OCI-LY3 (cell line): ENCODE measurements at regions not wholly inside any gene's neighbourhood (a gene's known extent, or its start where the extent isn't known, plus 50 kb on each side); places are given as distances from the start of the nearest gene placed in this dataset.

Experiments used
- EZH2phosphoT487 ChIP-seq: fragments of 200-600 bp; shearing (Covaris generic); IDR thresholded peaks from 2 replicates; pipeline ENCODE4 v1.6.1; 2018; ENCODE audit warnings: antibody characterized with exemption, mixed run types, low read depth
- TF ChIP-seq, protein P1 (sequence below): fragments of 200-600, 300-600 bp; sonication (generic); IDR thresholded peaks from 2 replicates; pipeline ENCODE4 v1.5.1; 2014; ENCODE audit warnings: antibody characterized with exemption, low read length, low read depth

DNA sequence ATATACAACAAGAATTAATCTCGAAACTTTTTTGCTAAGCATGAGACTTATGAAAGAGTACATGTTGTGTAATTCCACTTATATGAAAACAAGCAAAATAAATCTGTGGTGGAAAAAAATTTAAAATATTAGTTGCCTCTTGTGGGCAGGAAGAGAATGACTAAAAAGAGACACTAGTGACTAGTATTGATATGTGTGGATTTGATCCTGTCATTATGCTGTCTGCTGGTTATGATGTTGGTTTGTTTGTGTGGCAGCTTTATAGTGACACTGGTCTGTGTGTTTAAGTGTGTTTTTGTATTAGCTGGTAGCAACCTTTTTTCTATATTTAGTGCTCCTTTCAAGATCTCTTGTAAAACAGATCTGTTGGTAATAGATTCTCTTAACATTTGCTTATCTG is 267.8 kb upstream of the NRIP1 start:
- TF ChIP-seq, protein P1, sequence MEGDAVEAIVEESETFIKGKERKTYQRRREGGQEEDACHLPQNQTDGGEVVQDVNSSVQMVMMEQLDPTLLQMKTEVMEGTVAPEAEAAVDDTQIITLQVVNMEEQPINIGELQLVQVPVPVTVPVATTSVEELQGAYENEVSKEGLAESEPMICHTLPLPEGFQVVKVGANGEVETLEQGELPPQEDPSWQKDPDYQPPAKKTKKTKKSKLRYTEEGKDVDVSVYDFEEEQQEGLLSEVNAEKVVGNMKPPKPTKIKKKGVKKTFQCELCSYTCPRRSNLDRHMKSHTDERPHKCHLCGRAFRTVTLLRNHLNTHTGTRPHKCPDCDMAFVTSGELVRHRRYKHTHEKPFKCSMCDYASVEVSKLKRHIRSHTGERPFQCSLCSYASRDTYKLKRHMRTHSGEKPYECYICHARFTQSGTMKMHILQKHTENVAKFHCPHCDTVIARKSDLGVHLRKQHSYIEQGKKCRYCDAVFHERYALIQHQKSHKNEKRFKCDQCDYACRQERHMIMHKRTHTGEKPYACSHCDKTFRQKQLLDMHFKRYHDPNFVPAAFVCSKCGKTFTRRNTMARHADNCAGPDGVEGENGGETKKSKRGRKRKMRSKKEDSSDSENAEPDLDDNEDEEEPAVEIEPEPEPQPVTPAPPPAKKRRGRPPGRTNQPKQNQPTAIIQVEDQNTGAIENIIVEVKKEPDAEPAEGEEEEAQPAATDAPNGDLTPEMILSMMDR = no peak
- no peak for TF ChIP-seq EZH2phosphoT487
